H7 (cell line): ENCODE measurements at regions not wholly inside any gene's neighbourhood (a gene's known extent, or its start where the extent isn't known, plus 50 kb on each side); places are given as distances from the start of the nearest gene placed in this dataset.

Experiments used
- DNase-seq: peaks from one replicate; pipeline ENCODE4 v3.0.0; 2012
- H3K27me3 ChIP-seq: 2 replicates; pipeline ENCODE4 v1.6.0; 2011; ENCODE audit warnings: mild to moderate bottlenecking, low read length; ENCODE audit not compliant: control insufficient read depth, insufficient read depth
- H3K36me3 ChIP-seq: replicated peaks from 2 replicates; pipeline ENCODE4 v1.5.1; 2011; ENCODE audit warnings: low read length; ENCODE audit not compliant: control insufficient read depth, insufficient read depth
- H3K4me3 ChIP-seq: 2 replicates; pipeline ENCODE4 v1.5.1; 2011; ENCODE audit warnings: low read depth, mild to moderate bottlenecking, control low read depth, low read length, moderate library complexity; ENCODE audit not compliant: insufficient read depth

- no peak for DNase-seq
- no peaks in the 10 kb centered on the region for H3K27me3 ChIP-seq
- no peaks in the 10 kb centered on the region for H3K36me3 ChIP-seq
- H3K4me3 ChIP-seq = no peak overlapping the region
Observed at GRCh38 chr4:79023799-79024770, 84.8 kb upstream of the PAQR3 start.

- no peaks in the 10 kb centered on the region for H3K27me3 ChIP-seq
- no peak for DNase-seq
- H3K4me3 ChIP-seq = no peak overlapping the region
- H3K36me3 ChIP-seq = no peaks in the 10 kb centered on the region
Observed at GRCh38 chr4:79022529-79022928, 83.3 kb upstream of the PAQR3 start.

- DNase-seq = no peak
- Histone ChIP-seq H3K4me3 (no peak overlapping the region), H3K36me3 (no peaks in the 10 kb centered on the region), H3K27me3 (no peaks in the 10 kb centered on the region)
Observed at GRCh38 chr4:79017481-79017880, 78.2 kb upstream of the PAQR3 start.

- Histone ChIP-seq H3K4me3 (no peak overlapping the region), H3K27me3 (no peaks in the 10 kb centered on the region), H3K36me3 (no peaks in the 10 kb centered on the region)
- no peak for DNase-seq
Observed at GRCh38 chr4:79016878-79017277, 77.6 kb upstream of the PAQR3 start.

- no peak overlapping the region for H3K4me3 ChIP-seq
- no peaks in the 10 kb centered on the region for H3K36me3 ChIP-seq
- no peaks in the 10 kb centered on the region for H3K27me3 ChIP-seq
- DNase-seq = no peak
Observed at GRCh38 chr4:79015411-79015810, 76.2 kb upstream of the PAQR3 start.

GRCh38 chr4:79014230-79014629 lies 75.0 kb upstream of the PAQR3 start:
- DNase-seq = no peak
- H3K36me3 ChIP-seq = no peaks in the 10 kb centered on the region

GRCh38 chr4:79013756-79014155 lies 74.5 kb upstream of the PAQR3 start:
- Histone ChIP-seq H3K27me3 (no peaks in the 10 kb centered on the region), H3K4me3 (no peak overlapping the region), H3K36me3 (no peaks in the 10 kb centered on the region)
- DNase-seq = no peak

More at GRCh38 chr4:79014230-79014629, 75.0 kb upstream of the PAQR3 start:
- Histone ChIP-seq H3K27me3 (no peaks in the 10 kb centered on the region), H3K4me3 (no peak overlapping the region)

- Histone ChIP-seq H3K4me3 (no peak overlapping the region), H3K36me3 (no peaks in the 10 kb centered on the region), H3K27me3 (no peaks in the 10 kb centered on the region)
- DNase-seq = no peak
Observed at GRCh38 chr4:78990938-78991810, 51.9 kb upstream of the PAQR3 start.

GRCh38 chr4:78989697-78990270 lies 50.5 kb upstream of the PAQR3 start:
- no peaks in the 10 kb centered on the region for H3K36me3 ChIP-seq
- DNase-seq = no peak
- no peak overlapping the region for H3K4me3 ChIP-seq
- H3K27me3 ChIP-seq = no peaks in the 10 kb centered on the region
